ENCODE measurements at regions not wholly inside any gene's neighbourhood (a gene's known extent, or its start where the extent isn't known, plus 50 kb on each side); places are given as distances from the start of the nearest gene placed in this dataset.

DNA sequence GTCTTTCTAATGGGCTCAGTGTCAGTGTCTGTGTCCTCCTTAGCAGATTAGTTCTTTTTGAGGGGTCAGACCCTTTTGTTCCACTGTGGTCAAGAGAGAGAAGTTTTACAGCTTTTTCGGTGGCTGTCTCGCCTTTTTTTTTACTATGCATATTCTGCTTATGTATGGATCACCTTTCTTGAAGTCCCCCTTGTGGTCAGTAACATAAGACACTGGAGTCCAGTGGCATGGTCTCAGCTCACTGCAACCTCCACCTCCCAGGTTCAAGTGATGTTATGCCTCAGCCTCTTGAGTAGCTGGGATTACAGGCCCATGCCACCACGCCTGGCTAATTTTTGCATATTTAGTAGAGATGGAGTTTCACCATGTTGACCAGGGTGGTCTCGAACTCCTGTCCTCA is 54.0 kb upstream of the PGRMC2 start:
- H3K79me2 ChIP-seq (ENCODE audit: control insufficient read depth, insufficient read depth, low read length): no peaks in the 10 kb centered on the region
- no CpG with 5 or more reads among the region's 4 CpGs for WGBS (ENCODE audit: insufficient coverage)
- Mint-ChIP-seq H3K27me3 (no peaks in the 10 kb centered on the region), H3K4me3 (no peak overlapping the region), H3K9me3 (ENCODE audit: insufficient read depth) (peaks cover 2% of the 10 kb centered on the region), H3K4me1 (no peaks in the 10 kb centered on the region), H3K27ac (no peak overlapping the region)
- H2AFZ ChIP-seq (ENCODE audit: insufficient read depth, low read depth, low read length, poor library complexity, severe bottlenecking): no peak overlapping the region
- no peaks in the 10 kb centered on the region for H3K4me1 ChIP-seq (ENCODE audit: control insufficient read depth in 2 of 2, insufficient read depth in 2 of 2, low read length in 2 of 2)
- H3K4me3 ChIP-seq (ENCODE audit: control extremely low read depth in 1 of 5, extremely low read depth in 1 of 5, insufficient read depth in 1 of 5, low read depth in 2 of 5, low read length in 4 of 5): no peak overlapping the region
- CTCF ChIA-PET: no interaction called here
- H3K4me2 ChIP-seq (replicated peaks; ENCODE audit: low read depth, low read length, poor library complexity, severe bottlenecking): no peak overlapping the region
- no peak for ATAC-seq (ENCODE audit: low read depth)
- H3K9me3 ChIP-seq (ENCODE audit: control extremely low read depth in 1 of 3, control insufficient read depth in 2 of 3, insufficient read depth in 1 of 3, low read length in 2 of 3): peaks cover 0 to 1% (median 0%) of the 10 kb centered on the region in 3 donors
- no peaks in the 10 kb centered on the region for H3K27me3 ChIP-seq (replicated peaks in 1 of 4; ENCODE audit: control extremely low read depth in 1 of 4, control insufficient read depth in 3 of 4, insufficient read depth in 4 of 4, low read length in 3 of 4)
- POLR2A ChIA-PET: no interaction called here
- H3K36me3 ChIP-seq (replicated peaks in 1 of 2; ENCODE audit: control extremely low read depth in 1 of 2, control insufficient read depth in 1 of 2, extremely low read depth in 1 of 2, insufficient read depth in 2 of 2, low read length in 1 of 2): no peaks in the 10 kb centered on the region
- no peak overlapping the region for H3K27ac ChIP-seq (ENCODE audit: low read length in 2 of 2)
- no peak overlapping the region for H3K9ac ChIP-seq (ENCODE audit: low read length)
- DNase-seq: no peak
- H4K20me1 ChIP-seq (ENCODE audit: control insufficient read depth, insufficient read depth, low read length, poor library complexity, severe bottlenecking): no peaks in the 10 kb centered on the region
- TF ChIP-seq, protein P1, sequence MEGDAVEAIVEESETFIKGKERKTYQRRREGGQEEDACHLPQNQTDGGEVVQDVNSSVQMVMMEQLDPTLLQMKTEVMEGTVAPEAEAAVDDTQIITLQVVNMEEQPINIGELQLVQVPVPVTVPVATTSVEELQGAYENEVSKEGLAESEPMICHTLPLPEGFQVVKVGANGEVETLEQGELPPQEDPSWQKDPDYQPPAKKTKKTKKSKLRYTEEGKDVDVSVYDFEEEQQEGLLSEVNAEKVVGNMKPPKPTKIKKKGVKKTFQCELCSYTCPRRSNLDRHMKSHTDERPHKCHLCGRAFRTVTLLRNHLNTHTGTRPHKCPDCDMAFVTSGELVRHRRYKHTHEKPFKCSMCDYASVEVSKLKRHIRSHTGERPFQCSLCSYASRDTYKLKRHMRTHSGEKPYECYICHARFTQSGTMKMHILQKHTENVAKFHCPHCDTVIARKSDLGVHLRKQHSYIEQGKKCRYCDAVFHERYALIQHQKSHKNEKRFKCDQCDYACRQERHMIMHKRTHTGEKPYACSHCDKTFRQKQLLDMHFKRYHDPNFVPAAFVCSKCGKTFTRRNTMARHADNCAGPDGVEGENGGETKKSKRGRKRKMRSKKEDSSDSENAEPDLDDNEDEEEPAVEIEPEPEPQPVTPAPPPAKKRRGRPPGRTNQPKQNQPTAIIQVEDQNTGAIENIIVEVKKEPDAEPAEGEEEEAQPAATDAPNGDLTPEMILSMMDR (IDR thresholded peaks at IDR 0.05): no peak
- TF ChIP-seq EZH2 (IDR thresholded peaks at IDR 0.05; ENCODE audit: borderline replicate concordance, insufficient read depth, low read depth, low read length, poor library complexity, severe bottlenecking): no peak
- intact Hi-C loops (cut with micrococcal nuclease): no loop called here

DNA sequence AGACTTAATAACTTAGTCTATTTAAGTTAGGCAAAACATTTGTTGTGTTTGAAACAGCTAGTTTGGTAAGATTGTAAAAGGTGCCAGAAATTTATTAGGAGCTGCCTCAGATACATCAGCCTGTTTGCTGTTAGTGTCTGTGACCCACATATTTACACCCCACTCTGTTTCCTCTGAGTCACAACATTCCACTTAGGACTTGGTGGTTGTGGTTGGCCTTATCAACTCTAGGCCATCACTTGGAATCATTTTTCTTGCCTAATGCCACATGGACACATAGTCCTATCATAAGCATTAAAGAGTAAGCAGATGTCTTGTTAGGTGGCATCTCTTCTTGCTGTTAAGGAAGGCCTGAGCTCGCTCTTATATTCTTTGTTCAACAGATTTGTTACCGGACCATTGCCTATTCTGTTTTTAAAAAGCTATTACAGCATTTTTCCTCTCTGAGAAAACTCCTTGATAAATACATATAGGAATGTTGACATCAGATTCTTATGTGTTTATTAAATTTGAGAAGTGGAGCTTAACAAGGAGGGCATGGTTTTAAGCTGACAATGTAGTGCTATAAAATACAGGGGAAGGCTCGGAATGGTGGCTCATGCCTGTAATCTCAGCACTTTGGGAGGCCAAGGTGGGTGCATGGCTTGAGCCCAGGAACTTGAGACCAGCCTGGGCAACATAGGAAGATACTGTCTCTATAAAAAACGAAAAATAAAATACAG is 51.2 kb upstream of the PGRMC2 start:
- ATAC-seq (ENCODE audit: low read depth) (no peak), DNase-seq (no peak)
- no peak overlapping the region for H3K4me2 ChIP-seq (replicated peaks; ENCODE audit: low read depth, low read length, poor library complexity, severe bottlenecking)
- H3K9ac ChIP-seq (ENCODE audit: low read length): no peak overlapping the region
- no peak overlapping the region for H3K27ac ChIP-seq (ENCODE audit: low read length in 2 of 2)
- no peaks in the 10 kb centered on the region for H3K36me3 ChIP-seq (replicated peaks in 1 of 2; ENCODE audit: control extremely low read depth in 1 of 2, control insufficient read depth in 1 of 2, extremely low read depth in 1 of 2, insufficient read depth in 2 of 2, low read length in 1 of 2)
- Mint-ChIP-seq H3K4me1 (no peaks in the 10 kb centered on the region), H3K27ac (no peak overlapping the region), H3K27me3 (no peaks in the 10 kb centered on the region), H3K4me3 (no peak overlapping the region), H3K9me3 (ENCODE audit: insufficient read depth) (no peaks in the 10 kb centered on the region)
- CTCF ChIA-PET: no interaction called here
- no peak overlapping the region for H2AFZ ChIP-seq (ENCODE audit: insufficient read depth, low read depth, low read length, poor library complexity, severe bottlenecking)
- H3K4me3 ChIP-seq (ENCODE audit: control extremely low read depth in 1 of 5, extremely low read depth in 1 of 5, insufficient read depth in 1 of 5, low read depth in 2 of 5, low read length in 4 of 5): no peak overlapping the region
- no peak for TF ChIP-seq EZH2 (IDR thresholded peaks at IDR 0.05; ENCODE audit: borderline replicate concordance, insufficient read depth, low read depth, low read length, poor library complexity, severe bottlenecking)
- TF ChIP-seq, protein P1 (IDR thresholded peaks at IDR 0.05): no peak
- no peaks in the 10 kb centered on the region for H3K79me2 ChIP-seq (ENCODE audit: control insufficient read depth, insufficient read depth, low read length)
- H3K27me3 ChIP-seq (replicated peaks in 1 of 4; ENCODE audit: control extremely low read depth in 1 of 4, control insufficient read depth in 3 of 4, insufficient read depth in 4 of 4, low read length in 3 of 4): no peaks in the 10 kb centered on the region
- H4K20me1 ChIP-seq (ENCODE audit: control insufficient read depth, insufficient read depth, low read length, poor library complexity, severe bottlenecking): no peaks in the 10 kb centered on the region
- POLR2A ChIA-PET: no interaction called here
- no peaks in the 10 kb centered on the region for H3K9me3 ChIP-seq (ENCODE audit: control extremely low read depth in 1 of 3, control insufficient read depth in 2 of 3, insufficient read depth in 1 of 3, low read length in 2 of 3)
- 100% methylated on average over 1 of the region's 4 CpGs for WGBS (ENCODE audit: insufficient coverage)
- H3K4me1 ChIP-seq (ENCODE audit: control insufficient read depth in 2 of 2, insufficient read depth in 2 of 2, low read length in 2 of 2): no peaks in the 10 kb centered on the region
- intact Hi-C loops (cut with micrococcal nuclease): no loop called here
